Karpas-422 (cell line): ENCODE measurements at regions not wholly inside any gene's neighbourhood (a gene's known extent, or its start where the extent isn't known, plus 50 kb on each side); places are given as distances from the start of the nearest gene placed in this dataset.

Source experiments
- DNase-seq: peaks from one replicate; pipeline ENCODE4 v3.0.0-alpha.2; 2015
- H2AFZ ChIP-seq: fragments of 200-600 bp; sonication (generic); 2 replicates; pipeline ENCODE4 v1.6.1; 2014; ENCODE audit warnings: antibody characterized with exemption, low read length, mixed read lengths
- H3K27ac ChIP-seq: fragments of 200-600 bp; sonication (generic); 2 replicates; pipeline ENCODE4 v1.5.1; 2014; ENCODE audit warnings: mild to moderate bottlenecking, low read length, moderate library complexity
- H3K27me3 ChIP-seq: fragments of 200-600 bp; sonication (generic); 2 replicates; pipeline ENCODE4 v1.6.1; 2014; ENCODE audit warnings: low read length, mixed read lengths
- H3K36me3 ChIP-seq: fragments of 200-600 bp; sonication (generic); 2 replicates; pipeline ENCODE4 v1.6.1; 2014; ENCODE audit warnings: low read length, mixed read lengths; ENCODE audit not compliant: insufficient read depth
- H3K4me1 ChIP-seq: fragments of 200-600 bp; sonication (generic); 2 replicates; pipeline ENCODE4 v1.6.1; 2014; ENCODE audit warnings: mild to moderate bottlenecking, low read length, mixed read lengths
- H3K4me2 ChIP-seq: fragments of 200-600 bp; sonication (generic); 2 replicates; pipeline ENCODE4 v1.6.1; 2014; ENCODE audit warnings: low read length, low read depth, mild to moderate bottlenecking; ENCODE audit not compliant: poor library complexity, severe bottlenecking
- H3K4me3 ChIP-seq: fragments of 200-600 bp; sonication (generic); 2 replicates; pipeline ENCODE4 v1.5.1; 2014; ENCODE audit warnings: mild to moderate bottlenecking, antibody characterized with exemption, low read length, mixed read lengths
- H3K79me2 ChIP-seq: fragments of 200-600 bp; sonication (generic); 2 replicates; pipeline ENCODE4 v1.6.1; 2014; ENCODE audit warnings: mild to moderate bottlenecking, low read length, mixed read lengths
- H3K9ac ChIP-seq: fragments of 200-600 bp; sonication (generic); 2 replicates; pipeline ENCODE4 v1.6.0; 2014; ENCODE audit warnings: low read length
- H3K9me2 ChIP-seq: fragments of 200-600 bp; sonication (generic), shearing (Covaris generic); replicated peaks from 2 replicates; pipeline ENCODE4 v1.6.0; 2014; ENCODE audit warnings: mild to moderate bottlenecking, low read length, moderate library complexity; ENCODE audit not compliant: insufficient read depth
- H3K9me3 ChIP-seq: fragments of 300-700, 200-600 bp; sonication (generic); 2 replicates; pipeline ENCODE4 v1.6.1; 2014; ENCODE audit warnings: low read length, mixed read lengths
- H4K20me1 ChIP-seq: fragments of 200-600 bp; sonication (generic); 2 replicates; pipeline ENCODE4 v1.6.1; 2014; ENCODE audit warnings: mild to moderate bottlenecking, antibody characterized with exemption, low read length, low read depth; ENCODE audit not compliant: insufficient read depth

DNA sequence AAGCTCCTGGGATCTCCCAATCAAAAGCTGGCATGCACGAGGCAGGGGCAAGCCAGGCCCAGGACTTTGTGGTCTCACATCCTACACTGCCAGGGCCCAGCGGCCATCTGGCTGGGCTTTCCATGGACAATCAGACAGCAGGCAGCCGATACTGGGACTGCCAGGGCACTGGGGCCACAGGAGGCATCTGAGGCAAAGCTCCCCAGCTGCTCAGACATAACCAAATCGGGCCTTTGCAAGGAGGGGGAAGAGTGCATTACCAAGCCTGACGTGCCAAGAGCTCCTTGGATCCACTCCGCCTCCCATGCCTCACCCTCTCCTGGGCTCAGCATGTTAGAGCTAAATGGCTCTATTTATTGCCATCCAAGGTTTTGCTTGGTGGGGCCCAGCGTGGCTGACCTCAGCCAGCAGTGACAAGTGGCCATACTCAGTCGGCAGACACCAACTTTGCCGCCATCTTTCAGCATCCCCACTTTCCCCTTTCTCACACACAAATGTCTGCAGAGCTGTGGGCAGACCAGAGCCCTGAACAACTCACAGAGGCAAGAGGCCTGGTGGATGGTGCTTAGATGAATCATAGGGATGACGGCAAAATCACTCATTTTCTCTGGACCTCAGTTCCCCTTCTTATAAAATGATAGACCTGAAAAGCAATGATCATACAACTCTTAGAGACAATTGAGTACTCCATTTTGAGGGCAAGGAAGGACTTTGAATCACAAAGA is 200.8 kb downstream of the TTC32 start:
- DNase-seq: no peak
- no peaks in the 10 kb centered on the region for H3K27me3 ChIP-seq
- no peaks in the 10 kb centered on the region for H3K9me2 ChIP-seq
- no peak overlapping the region for H3K4me2 ChIP-seq
- no peaks in the 10 kb centered on the region for H3K36me3 ChIP-seq
- H4K20me1 ChIP-seq: no peaks in the 10 kb centered on the region
- no peak overlapping the region for H2AFZ ChIP-seq
- no peak overlapping the region for H3K27ac ChIP-seq
- no peaks in the 10 kb centered on the region for H3K79me2 ChIP-seq
- no peaks in the 10 kb centered on the region for H3K4me1 ChIP-seq
- no peak overlapping the region for H3K4me3 ChIP-seq
- H3K9ac ChIP-seq: no peak overlapping the region
- H3K9me3 ChIP-seq: no peaks in the 10 kb centered on the region

DNA sequence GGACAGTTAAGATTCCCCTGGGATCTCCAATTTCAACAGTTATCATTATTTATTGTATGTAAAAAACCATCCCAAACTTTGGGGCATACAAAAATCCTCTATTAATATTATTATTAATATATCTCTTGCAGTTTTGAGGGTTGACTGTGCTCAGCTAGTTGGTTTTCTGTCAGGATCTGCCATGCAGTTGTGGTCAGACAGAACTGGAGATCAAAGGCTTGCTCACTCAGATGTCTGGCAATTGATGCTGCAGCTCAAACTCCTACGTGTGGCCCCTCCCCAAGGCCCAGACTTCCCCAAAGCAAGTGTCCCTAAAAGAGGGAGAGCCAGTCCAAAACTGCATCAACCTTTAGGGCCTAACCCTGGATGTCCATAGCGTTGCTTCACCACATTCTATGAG is 204.7 kb downstream of the TTC32 start:
- H3K27me3 ChIP-seq: no peaks in the 10 kb centered on the region
- no peaks in the 10 kb centered on the region for H3K79me2 ChIP-seq
- no peaks in the 10 kb centered on the region for H3K4me1 ChIP-seq
- H4K20me1 ChIP-seq: no peaks in the 10 kb centered on the region
- H3K4me2 ChIP-seq: no peak overlapping the region
- no peaks in the 10 kb centered on the region for H3K36me3 ChIP-seq
- no peaks in the 10 kb centered on the region for H3K9me3 ChIP-seq
- no peak for DNase-seq
- H3K27ac ChIP-seq: no peak overlapping the region
- no peak overlapping the region for H2AFZ ChIP-seq
- no peaks in the 10 kb centered on the region for H3K9me2 ChIP-seq
- no peak overlapping the region for H3K4me3 ChIP-seq
- H3K9ac ChIP-seq: no peak overlapping the region

DNA sequence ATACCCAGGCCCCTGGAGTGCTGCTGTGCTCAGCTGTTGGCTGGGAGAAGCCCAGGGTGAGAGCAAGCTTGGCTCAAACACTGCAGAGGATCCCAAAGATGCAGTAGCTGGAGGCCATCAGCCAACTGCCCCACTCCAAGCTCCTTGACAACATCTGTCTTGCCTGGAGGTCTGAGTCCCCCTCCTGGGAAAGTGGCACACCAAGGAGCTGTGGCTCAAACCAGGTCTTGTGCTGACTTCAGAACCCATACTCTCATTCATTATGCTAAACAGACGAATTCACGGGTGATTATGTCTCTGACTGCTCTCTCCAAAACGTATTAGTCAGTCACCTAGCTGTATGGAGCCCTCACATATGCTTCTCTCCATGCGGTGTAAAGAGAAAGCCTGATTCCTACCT is 206.1 kb downstream of the TTC32 start:
- H3K4me1 ChIP-seq: no peaks in the 10 kb centered on the region
- H3K9me2 ChIP-seq: no peaks in the 10 kb centered on the region
- H4K20me1 ChIP-seq: no peaks in the 10 kb centered on the region
- DNase-seq: no peak
- H3K27me3 ChIP-seq: no peaks in the 10 kb centered on the region
- no peaks in the 10 kb centered on the region for H3K9me3 ChIP-seq
- H3K4me2 ChIP-seq: no peak overlapping the region
- no peak overlapping the region for H3K4me3 ChIP-seq
- no peaks in the 10 kb centered on the region for H3K79me2 ChIP-seq
- no peak overlapping the region for H2AFZ ChIP-seq
- H3K9ac ChIP-seq: no peak overlapping the region
- H3K27ac ChIP-seq: no peak overlapping the region
- H3K36me3 ChIP-seq: no peaks in the 10 kb centered on the region

DNA sequence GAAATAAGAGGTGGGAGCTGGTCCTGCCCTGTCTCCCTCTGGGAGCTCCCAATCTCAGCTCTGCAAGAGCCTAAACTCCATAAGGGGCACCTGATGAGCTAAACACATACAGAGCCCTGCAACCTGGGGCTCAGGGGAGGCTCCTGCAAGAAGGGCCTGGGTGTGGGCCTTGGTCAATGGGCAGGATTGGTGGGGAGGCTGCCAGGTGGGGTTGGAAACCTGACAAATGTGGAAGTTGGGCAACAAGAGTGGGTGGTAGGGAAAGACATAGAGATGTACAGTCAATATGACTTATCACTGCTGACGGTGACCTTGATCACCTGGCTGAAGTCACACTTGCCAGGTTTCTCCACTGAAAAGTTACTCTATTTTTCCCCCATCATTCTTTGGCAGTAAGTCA is 209.9 kb downstream of the TTC32 start:
- Histone ChIP-seq H3K36me3 (no peaks in the 10 kb centered on the region), H3K79me2 (no peaks in the 10 kb centered on the region), H3K27ac (no peak overlapping the region), H3K4me3 (no peak overlapping the region), H2AFZ (no peak overlapping the region), H3K9me3 (no peaks in the 10 kb centered on the region), H4K20me1 (no peaks in the 10 kb centered on the region), H3K4me1 (no peaks in the 10 kb centered on the region), H3K9ac (no peak overlapping the region), H3K27me3 (no peaks in the 10 kb centered on the region), H3K9me2 (no peaks in the 10 kb centered on the region), H3K4me2 (no peak overlapping the region)
- no peak for DNase-seq

DNA sequence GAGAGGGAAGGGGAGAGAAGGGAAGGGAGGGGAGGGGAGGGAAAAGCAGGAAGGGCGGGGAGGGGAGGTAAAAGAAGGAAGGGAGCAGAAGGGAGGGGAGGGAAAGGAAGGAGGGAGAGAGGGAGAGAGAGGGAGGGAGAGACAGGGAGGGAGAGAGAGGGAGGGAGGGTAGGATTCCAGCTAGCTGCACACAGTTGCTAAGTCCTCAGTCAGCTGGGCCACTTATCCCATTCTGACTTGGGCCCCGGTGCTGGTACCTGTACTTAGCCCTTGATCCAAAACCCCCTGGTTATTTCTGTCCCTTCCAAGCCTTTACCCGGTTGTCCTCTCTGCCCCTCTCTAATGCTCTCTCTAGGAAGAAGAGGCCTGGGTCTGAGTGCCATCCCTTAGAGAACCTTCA is 211.4 kb downstream of the TTC32 start:
- Histone ChIP-seq H3K4me3 (no peak overlapping the region), H3K4me2 (no peak overlapping the region), H3K36me3 (no peaks in the 10 kb centered on the region), H4K20me1 (no peaks in the 10 kb centered on the region), H3K9me2 (no peaks in the 10 kb centered on the region), H2AFZ (no peak overlapping the region), H3K27me3 (no peaks in the 10 kb centered on the region), H3K9me3 (no peaks in the 10 kb centered on the region), H3K4me1 (no peaks in the 10 kb centered on the region), H3K27ac (no peak overlapping the region), H3K79me2 (no peaks in the 10 kb centered on the region), H3K9ac (no peak overlapping the region)
- DNase-seq: no peak

DNA sequence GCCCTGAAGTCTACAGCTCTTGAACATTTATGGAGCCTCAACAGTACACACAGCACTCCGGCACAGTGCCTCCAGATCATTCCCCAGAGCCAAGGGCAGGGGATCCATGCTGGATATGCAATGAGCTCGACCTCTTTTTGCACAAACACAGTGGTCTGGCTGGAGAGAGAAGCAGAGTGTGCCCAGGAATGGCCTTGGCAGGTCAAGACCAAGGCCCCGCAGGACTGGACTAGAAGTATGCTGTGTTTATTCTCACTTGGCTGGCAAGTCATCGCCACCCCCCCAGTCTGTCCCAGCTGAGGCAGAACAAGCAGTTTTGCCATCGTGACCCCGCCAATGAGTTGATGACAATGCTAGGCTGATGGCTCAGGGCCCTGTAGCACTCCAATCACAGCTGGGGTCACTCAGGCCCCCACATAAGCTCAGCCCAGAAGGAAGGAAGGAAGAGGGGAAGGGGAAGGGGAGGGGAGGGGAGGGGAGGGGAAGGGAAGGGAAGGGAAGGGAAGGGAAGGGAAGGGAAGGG is 212.1 kb downstream of the TTC32 start:
- Histone ChIP-seq H3K27ac (no peak overlapping the region), H3K27me3 (no peaks in the 10 kb centered on the region), H4K20me1 (no peaks in the 10 kb centered on the region), H3K4me2 (no peak overlapping the region), H3K4me1 (no peaks in the 10 kb centered on the region), H3K9me2 (no peaks in the 10 kb centered on the region), H3K9me3 (no peaks in the 10 kb centered on the region), H3K9ac (no peak overlapping the region), H3K36me3 (no peaks in the 10 kb centered on the region), H3K4me3 (no peak overlapping the region), H3K79me2 (no peaks in the 10 kb centered on the region), H2AFZ (no peak overlapping the region)
- no peak for DNase-seq

DNA sequence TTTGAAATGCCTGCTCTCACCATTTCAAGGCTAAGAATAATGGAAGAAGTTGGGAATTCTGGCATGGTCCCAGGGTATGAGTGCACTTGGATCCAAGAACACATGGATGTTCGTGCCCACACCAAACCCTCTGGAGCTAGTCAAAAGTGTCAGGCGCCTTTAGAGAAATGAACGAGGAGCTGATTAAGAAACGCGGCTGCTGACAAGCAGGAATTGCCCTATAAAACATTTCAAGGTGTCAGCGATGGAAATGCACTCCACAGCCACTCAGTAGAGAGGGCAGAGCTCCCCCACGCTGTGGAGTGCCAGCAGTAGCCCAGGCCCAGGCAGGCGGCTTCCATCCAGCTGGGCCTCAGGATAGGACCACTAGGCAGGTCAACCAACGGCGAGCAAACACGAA is 213.7 kb downstream of the TTC32 start:
- Histone ChIP-seq H3K4me1 (no peaks in the 10 kb centered on the region), H3K79me2 (no peaks in the 10 kb centered on the region), H4K20me1 (no peaks in the 10 kb centered on the region), H2AFZ (no peak overlapping the region), H3K36me3 (no peaks in the 10 kb centered on the region), H3K27ac (no peak overlapping the region), H3K9me2 (no peaks in the 10 kb centered on the region), H3K4me2 (no peak overlapping the region), H3K9ac (no peak overlapping the region), H3K4me3 (no peak overlapping the region), H3K9me3 (no peaks in the 10 kb centered on the region), H3K27me3 (no peaks in the 10 kb centered on the region)
- DNase-seq: no peak

DNA sequence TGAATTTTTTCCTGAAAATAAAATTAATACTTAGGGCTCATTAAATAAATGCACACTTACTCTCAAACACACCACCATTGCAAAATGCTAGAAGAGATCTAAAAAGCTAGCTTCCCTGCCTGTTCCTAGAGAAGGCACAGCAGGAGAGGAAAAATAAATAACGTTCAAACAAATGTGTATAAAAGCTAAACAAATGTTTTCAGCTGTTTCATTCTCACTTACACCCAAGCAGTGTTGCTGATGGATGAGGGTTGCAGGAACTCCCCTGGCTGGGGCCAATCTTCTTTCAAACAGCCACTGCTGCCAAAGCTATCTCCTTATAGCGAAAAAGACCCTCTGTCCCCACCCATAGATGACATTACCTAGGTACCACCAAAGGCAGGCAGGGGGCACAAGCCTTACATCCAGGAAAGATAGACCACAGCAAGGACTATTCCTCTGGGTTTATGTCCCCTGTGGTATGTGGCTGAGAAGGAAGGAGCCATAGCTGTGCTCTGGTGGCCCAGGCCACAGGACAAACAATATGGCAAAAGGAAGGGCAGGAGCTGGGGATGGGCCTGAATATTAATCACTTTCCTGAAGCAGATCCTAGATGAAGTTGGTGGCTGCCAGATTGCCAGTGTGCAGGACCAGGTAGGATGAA is 214.6 kb downstream of the TTC32 start:
- H4K20me1 ChIP-seq: no peaks in the 10 kb centered on the region
- no peak overlapping the region for H2AFZ ChIP-seq
- no peaks in the 10 kb centered on the region for H3K27me3 ChIP-seq
- H3K4me1 ChIP-seq: no peaks in the 10 kb centered on the region
- no peaks in the 10 kb centered on the region for H3K9me2 ChIP-seq
- H3K9me3 ChIP-seq: no peaks in the 10 kb centered on the region
- no peak overlapping the region for H3K4me3 ChIP-seq
- H3K36me3 ChIP-seq: no peaks in the 10 kb centered on the region
- H3K9ac ChIP-seq: no peak overlapping the region
- no peaks in the 10 kb centered on the region for H3K79me2 ChIP-seq
- H3K27ac ChIP-seq: no peak overlapping the region
- no peak overlapping the region for H3K4me2 ChIP-seq
- DNase-seq: no peak
